ENCODE measurements at regions not wholly inside any gene's neighbourhood (a gene's known extent, or its start where the extent isn't known, plus 50 kb on each side); places are given as distances from the start of the nearest gene placed in this dataset.
A peak's percentile ranks its signal among the peaks of the same experiment; 100 is the strongest.
"Not testable (repeated sequence)": the region's sequence is repeated elsewhere in the genome, so short reads cannot be mapped to it uniquely, and the experiment has no call there.

- intact Hi-C loops (cut with DNase I): no loop called here
- DNase-seq (no peak), ATAC-seq (ENCODE audit: poor library complexity) (no peak)
These were observed 592.1 kb upstream of the CDH2 start for GRCh38 chr18:28768791-28769768.

DNA sequence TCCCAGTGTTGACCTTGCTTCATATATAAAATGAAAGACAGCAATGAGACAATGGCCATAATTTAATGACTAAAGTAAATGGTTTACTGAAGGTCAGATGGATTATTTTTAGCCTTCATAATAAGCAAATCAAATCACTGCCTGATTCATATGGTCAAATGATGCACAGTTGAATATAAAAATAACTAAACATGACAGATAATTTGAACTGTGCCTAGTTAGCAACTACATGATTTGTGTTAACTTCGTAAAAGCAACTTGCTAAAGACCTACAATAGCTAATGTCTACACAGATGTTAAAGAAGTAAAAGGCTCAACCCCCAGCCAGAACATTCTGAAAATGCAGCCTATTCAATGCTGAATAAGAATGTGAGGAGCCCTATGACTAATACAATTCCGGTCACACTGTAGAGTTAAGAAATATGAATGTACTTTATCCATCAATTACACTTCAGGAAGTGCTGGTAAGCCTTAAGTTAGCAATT lies 590.8 kb upstream of the CDH2 start:
- intact Hi-C loops (cut with DNase I): no loop called here
- ATAC-seq (ENCODE audit: poor library complexity): no peak

GRCh38 chr18:28767201-28767600 lies 590.3 kb upstream of the CDH2 start:
- DNase-seq: no peak
- no peak for ATAC-seq (ENCODE audit: poor library complexity)
- intact Hi-C loops (cut with DNase I): no loop called here

More for the DNA sequence above, 590.8 kb upstream of the CDH2 start:
- DNase-seq: no peak

DNA sequence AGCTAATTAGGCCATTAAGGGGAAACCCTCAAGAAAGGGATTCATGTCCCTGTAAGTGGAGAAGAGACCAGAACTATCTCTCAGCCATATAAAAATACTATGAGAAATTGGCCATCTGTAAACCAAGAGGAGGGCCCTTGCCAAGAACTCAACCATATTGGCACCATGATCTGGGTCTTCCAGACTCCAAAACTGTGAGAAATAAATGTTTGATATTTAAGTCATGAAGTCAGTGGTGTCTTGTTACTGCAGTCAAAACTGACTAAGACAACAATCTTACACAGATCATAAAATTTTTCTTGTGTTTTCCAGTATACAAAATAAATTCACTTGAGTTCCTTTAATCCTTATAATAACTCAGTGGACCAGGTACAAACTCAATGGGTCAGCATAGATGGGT lies 589.8 kb upstream of the CDH2 start:
- intact Hi-C loops (cut with DNase I): no loop called here
- ATAC-seq (ENCODE audit: poor library complexity) (no peak), DNase-seq (no peak)

DNA sequence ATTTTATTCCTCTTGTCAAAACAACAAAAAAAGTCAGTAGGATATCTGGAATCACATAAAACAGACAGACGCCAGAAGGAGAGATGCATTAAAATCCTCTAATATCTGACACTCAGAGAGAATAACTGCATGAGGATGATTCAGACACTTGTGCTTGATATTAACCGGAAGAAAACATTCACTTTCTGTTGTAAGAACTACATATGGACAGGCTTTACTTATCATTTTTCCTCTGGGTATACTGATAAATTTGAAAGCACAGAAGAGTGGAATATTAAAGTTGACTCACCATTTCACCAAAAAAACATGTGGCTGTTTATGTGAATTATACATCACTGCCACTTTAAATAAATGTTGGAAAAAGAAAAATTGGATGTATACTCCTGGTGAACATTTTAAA lies 589.1 kb upstream of the CDH2 start:
- ATAC-seq (ENCODE audit: poor library complexity) (no peak), DNase-seq (no peak)
- intact Hi-C loops (cut with DNase I): no loop called here

GRCh38 chr18:28760299-28760698 lies 583.4 kb upstream of the CDH2 start:
- intact Hi-C loops (cut with DNase I): no loop called here
- no peak for DNase-seq
- no peak for ATAC-seq (ENCODE audit: poor library complexity)

DNA sequence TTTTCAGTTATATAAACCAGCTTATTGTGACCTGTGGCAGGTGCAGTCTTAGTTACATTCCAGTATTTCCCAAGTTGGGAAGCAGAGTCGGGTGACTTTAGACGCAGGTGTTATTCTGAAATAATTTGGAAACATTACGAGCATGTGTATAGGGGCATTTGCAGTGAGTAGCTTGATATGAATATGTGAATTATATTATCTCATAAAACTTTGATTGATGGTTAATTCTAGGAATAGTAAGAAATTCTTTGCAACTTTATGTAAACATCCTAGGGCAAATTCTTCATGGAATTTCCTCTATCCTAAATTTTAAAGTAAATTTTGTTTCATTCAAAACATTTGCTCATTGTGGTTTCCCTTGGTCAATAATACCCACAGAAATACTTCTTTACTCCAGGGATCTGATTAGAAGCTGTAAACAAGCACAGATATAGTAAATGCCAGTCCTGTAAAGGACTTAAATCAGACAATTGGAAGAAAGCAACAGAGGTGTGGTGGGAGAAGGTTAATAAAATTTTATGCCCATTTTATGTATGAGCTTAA lies 580.6 kb upstream of the CDH2 start:
- ATAC-seq (ENCODE audit: poor library complexity) (no peak), DNase-seq (no peak)
- intact Hi-C loops (cut with DNase I): no loop called here

- intact Hi-C loops (cut with DNase I): no loop called here
- DNase-seq: no peak
- ATAC-seq (ENCODE audit: poor library complexity): no peak
These were observed 566.2 kb upstream of the CDH2 start for GRCh38 chr18:28743115-28743514.

- ATAC-seq (ENCODE audit: poor library complexity) (no peak), DNase-seq (no peak)
- intact Hi-C loops (cut with DNase I): no loop called here
These were observed 563.6 kb upstream of the CDH2 start for GRCh38 chr18:28740575-28740974.

DNA sequence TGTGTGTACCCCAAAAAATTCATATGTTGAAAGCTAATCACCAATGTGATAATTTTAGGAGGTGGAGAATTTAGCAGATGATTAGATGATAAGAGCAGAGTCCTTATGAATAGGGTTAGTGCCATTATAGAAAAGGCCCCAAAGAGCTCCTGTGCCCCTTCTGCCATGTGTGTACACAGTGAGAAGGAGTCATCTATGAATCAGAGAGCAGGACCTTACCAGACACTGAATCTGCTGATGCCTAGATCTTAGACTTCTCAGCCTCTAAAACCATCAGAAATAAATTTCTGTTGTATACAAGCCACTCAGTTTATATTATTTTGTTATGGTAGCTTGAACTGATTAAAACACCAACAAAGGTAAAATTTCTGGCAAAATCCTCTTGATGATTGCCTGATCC lies 560.0 kb upstream of the CDH2 start:
- intact Hi-C loops (cut with DNase I): no loop called here
- DNase-seq (no peak), ATAC-seq (ENCODE audit: poor library complexity) (no peak)

- DNase-seq: no peak
- ATAC-seq (ENCODE audit: poor library complexity): no peak
- intact Hi-C loops (cut with DNase I): no loop called here
These were observed 559.3 kb upstream of the CDH2 start for GRCh38 chr18:28736223-28736622.

GRCh38 chr18:28735731-28736130 lies 558.8 kb upstream of the CDH2 start:
- ATAC-seq (ENCODE audit: poor library complexity): peak; percentile 64
- intact Hi-C loops (cut with DNase I): no loop called here
- DNase-seq: no peak

GRCh38 chr18:28729321-28729720 lies 552.4 kb upstream of the CDH2 start:
- DNase-seq (no peak), ATAC-seq (ENCODE audit: poor library complexity) (no peak)
- intact Hi-C loops (cut with DNase I): no loop called here

- ATAC-seq (ENCODE audit: poor library complexity): no peak
- no peak for DNase-seq
- intact Hi-C loops (cut with DNase I): no loop called here
These were observed 552.0 kb upstream of the CDH2 start for GRCh38 chr18:28728891-28729290.

DNA sequence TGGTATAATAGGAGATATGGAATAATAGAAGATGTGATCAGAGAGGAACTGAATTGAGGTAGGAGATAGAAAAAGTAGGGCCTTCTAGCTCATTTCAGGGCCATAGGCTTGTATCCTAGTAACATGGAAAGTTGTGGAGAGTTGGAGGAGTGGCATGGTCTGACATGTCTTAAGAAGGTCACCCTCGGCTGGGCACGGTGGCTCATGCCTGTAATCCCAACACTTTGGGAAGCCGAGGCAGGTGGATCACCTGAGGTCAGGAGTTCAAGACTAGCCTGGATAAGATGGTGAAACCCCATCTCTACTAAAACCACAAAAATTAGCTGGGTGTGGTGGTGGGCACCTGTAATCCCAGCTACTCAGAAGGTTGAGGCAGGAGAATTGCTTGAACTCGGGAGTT lies 550.3 kb upstream of the CDH2 start:
- ATAC-seq (ENCODE audit: poor library complexity); intact Hi-C loops (cut with DNase I); DNase-seq: not testable (repeated sequence)

GRCh38 chr18:28725876-28726275 lies 548.9 kb upstream of the CDH2 start:
- DNase-seq: no peak
- ATAC-seq (ENCODE audit: poor library complexity): no peak
- intact Hi-C loops (cut with DNase I): no loop called here

- intact Hi-C loops (cut with DNase I): no loop called here
- no peak for DNase-seq
- ATAC-seq (ENCODE audit: poor library complexity): no peak
These were observed 546.6 kb upstream of the CDH2 start for GRCh38 chr18:28723506-28723905.

- DNase-seq: no peak
- intact Hi-C loops (cut with DNase I): no loop called here
- ATAC-seq (ENCODE audit: poor library complexity): no peak
These were observed 541.8 kb upstream of the CDH2 start for GRCh38 chr18:28718696-28719095.

DNA sequence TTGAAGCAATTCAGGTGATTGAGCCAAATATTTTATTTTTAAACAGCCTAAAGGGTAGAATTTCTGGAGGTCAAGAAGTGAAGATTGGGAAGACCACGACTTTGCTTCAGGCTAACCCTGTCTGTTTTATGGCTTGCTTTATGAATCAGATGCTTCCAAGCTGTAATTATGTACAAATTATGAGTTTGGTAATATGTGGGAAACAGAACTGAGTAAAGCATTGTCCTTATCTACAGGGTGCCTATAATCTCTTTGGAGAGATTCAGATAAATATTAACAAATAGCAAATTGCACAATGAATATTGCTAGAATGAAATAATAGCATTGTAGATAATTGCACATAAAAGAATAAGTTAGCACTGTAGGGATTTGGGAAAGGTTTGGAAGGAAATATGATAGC lies 539.4 kb upstream of the CDH2 start:
- DNase-seq (no peak), ATAC-seq (ENCODE audit: poor library complexity) (no peak)
- intact Hi-C loops (cut with DNase I): no loop called here

- ATAC-seq (ENCODE audit: poor library complexity) (no peak), DNase-seq (no peak)
- intact Hi-C loops (cut with DNase I): no loop called here
These were observed 538.3 kb upstream of the CDH2 start for GRCh38 chr18:28715206-28715605.

Measured in Right ventricle myocardium superior (tissue), 1 donor.